SK-N-SH treated with all-trans-retinoic acid at 6 μM for 48 hours (cell line): ENCODE measurements at regions not wholly inside any gene's neighbourhood (a gene's known extent, or its start where the extent isn't known, plus 50 kb on each side); places are given as distances from the start of the nearest gene placed in this dataset.

Experiments
- GLIS3 ChIP-seq: fragments of 250-450 bp; sonication (Bioruptor Pico); IDR thresholded peaks from 2 replicates; pipeline ENCODE4 v1.5.0; 2020; ENCODE audit warnings: mild to moderate bottlenecking, moderate library complexity
- OSR1 ChIP-seq: fragments of 250-450 bp; sonication (Bioruptor Pico); IDR thresholded peaks from 2 replicates; pipeline ENCODE4 v1.8.0; 2022; ENCODE audit warnings: moderate library complexity, mild to moderate bottlenecking, inconsistent platforms
- PPARA ChIP-seq: fragments of 250-450 bp; sonication (Bioruptor Pico); IDR thresholded peaks from 2 replicates; pipeline ENCODE4 v1.5.0; 2020; ENCODE audit warnings: mild to moderate bottlenecking, borderline replicate concordance
- RARB ChIP-seq: fragments of 250-450 bp; sonication (Bioruptor Pico); IDR thresholded peaks from 2 replicates; pipeline ENCODE4 v1.8.0; 2021; ENCODE audit warnings: mild to moderate bottlenecking, moderate library complexity
- SNAI2 ChIP-seq: fragments of 250-450 bp; sonication (Bioruptor Pico); IDR thresholded peaks from 2 replicates; pipeline ENCODE4 v1.5.0; 2020; ENCODE audit warnings: mild to moderate bottlenecking, moderate library complexity
- TOX ChIP-seq: fragments of 250-450 bp; sonication (Bioruptor Pico); IDR thresholded peaks from 2 replicates; pipeline ENCODE4 v1.8.0; 2021; ENCODE audit warnings: mild to moderate bottlenecking, moderate library complexity, borderline replicate concordance
- ZC3H10 ChIP-seq: fragments of 250-450 bp; sonication (Bioruptor Pico); IDR thresholded peaks from 2 replicates; pipeline ENCODE4 v1.5.1; 2021; ENCODE audit warnings: mild to moderate bottlenecking, moderate library complexity
- TF ChIP-seq, protein P1 (sequence below): fragments of 250-450 bp; sonication (Bioruptor Pico); IDR thresholded peaks from 2 replicates; pipeline ENCODE4 v1.8.0; 2020; ENCODE audit warnings: mild to moderate bottlenecking, moderate library complexity, borderline replicate concordance

- TF ChIP-seq RARB (CRISPR knock-in tag) (no peak), ZC3H10 (CRISPR knock-in tag) (no peak), SNAI2 (CRISPR knock-in tag) (no peak), OSR1 (CRISPR knock-in tag) (no peak), GLIS3 (CRISPR knock-in tag) (no peak), TOX (CRISPR knock-in tag) (no peak), PPARA (CRISPR knock-in tag) (no peak)
- TF ChIP-seq, protein P1, sequence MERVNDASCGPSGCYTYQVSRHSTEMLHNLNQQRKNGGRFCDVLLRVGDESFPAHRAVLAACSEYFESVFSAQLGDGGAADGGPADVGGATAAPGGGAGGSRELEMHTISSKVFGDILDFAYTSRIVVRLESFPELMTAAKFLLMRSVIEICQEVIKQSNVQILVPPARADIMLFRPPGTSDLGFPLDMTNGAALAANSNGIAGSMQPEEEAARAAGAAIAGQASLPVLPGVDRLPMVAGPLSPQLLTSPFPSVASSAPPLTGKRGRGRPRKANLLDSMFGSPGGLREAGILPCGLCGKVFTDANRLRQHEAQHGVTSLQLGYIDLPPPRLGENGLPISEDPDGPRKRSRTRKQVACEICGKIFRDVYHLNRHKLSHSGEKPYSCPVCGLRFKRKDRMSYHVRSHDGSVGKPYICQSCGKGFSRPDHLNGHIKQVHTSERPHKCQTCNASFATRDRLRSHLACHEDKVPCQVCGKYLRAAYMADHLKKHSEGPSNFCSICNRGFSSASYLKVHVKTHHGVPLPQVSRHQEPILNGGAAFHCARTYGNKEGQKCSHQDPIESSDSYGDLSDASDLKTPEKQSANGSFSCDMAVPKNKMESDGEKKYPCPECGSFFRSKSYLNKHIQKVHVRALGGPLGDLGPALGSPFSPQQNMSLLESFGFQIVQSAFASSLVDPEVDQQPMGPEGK = no peak
Observed at GRCh38 chr11:33598426-33599069, 102.1 kb downstream of the C11orf91 start.
